ENCODE measurements at regions not wholly inside any gene's neighbourhood (a gene's known extent, or its start where the extent isn't known, plus 50 kb on each side); places are given as distances from the start of the nearest gene placed in this dataset.
A peak's percentile ranks its signal among the peaks of the same experiment; 100 is the strongest.

DNA sequence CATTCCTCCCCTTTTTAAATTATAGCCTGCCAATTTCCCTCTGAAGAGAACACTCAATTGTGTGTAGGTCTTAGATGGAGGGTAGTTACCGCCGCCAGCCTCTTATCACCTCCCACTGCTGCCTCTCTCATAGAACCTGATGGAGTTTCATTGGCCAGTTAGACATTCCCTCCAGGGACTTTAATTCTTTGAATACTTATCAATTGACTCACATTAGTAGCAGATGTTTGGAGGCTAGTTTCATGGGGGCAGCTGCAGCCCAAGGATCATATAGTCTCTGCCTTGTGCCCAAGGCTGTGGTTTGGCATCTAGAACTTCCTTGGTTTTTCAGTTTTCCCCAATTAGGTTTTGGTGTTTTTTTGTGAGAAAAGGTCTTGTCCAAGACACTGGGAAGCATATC, 318.9 kb upstream of the HTR2A start:
- ATAC-seq (ENCODE audit: low read depth) (peak; percentile 91), DNase-seq (ENCODE audit: low spot score) (peak; percentile 48)
- TF ChIP-seq, protein P1, sequence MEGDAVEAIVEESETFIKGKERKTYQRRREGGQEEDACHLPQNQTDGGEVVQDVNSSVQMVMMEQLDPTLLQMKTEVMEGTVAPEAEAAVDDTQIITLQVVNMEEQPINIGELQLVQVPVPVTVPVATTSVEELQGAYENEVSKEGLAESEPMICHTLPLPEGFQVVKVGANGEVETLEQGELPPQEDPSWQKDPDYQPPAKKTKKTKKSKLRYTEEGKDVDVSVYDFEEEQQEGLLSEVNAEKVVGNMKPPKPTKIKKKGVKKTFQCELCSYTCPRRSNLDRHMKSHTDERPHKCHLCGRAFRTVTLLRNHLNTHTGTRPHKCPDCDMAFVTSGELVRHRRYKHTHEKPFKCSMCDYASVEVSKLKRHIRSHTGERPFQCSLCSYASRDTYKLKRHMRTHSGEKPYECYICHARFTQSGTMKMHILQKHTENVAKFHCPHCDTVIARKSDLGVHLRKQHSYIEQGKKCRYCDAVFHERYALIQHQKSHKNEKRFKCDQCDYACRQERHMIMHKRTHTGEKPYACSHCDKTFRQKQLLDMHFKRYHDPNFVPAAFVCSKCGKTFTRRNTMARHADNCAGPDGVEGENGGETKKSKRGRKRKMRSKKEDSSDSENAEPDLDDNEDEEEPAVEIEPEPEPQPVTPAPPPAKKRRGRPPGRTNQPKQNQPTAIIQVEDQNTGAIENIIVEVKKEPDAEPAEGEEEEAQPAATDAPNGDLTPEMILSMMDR (IDR thresholded peaks at IDR 0.05; ENCODE audit: poor library complexity, severe bottlenecking), result no peak

GRCh38 chr13:47213047-47213446, 316.2 kb upstream of the HTR2A start:
- no peak for DNase-seq (ENCODE audit: low spot score)
- Histone ChIP-seq H3K9me3 (ENCODE audit: severe bottlenecking) (no peaks in the 10 kb centered on the region), H3K27me3 (ENCODE audit: insufficient read depth, poor library complexity, severe bottlenecking) (no peaks in the 10 kb centered on the region), H3K4me1 (ENCODE audit: insufficient read depth, poor library complexity, severe bottlenecking) (peaks cover 25% of the 10 kb centered on the region), H3K27ac (ENCODE audit: poor library complexity, severe bottlenecking) (no peak overlapping the region), H3K4me3 (ENCODE audit: severe bottlenecking) (no peak overlapping the region), H3K36me3 (ENCODE audit: low read depth) (no peaks in the 10 kb centered on the region)
- TF ChIP-seq, protein P1 (IDR thresholded peaks at IDR 0.05; ENCODE audit: poor library complexity, severe bottlenecking), result no peak
- ATAC-seq (ENCODE audit: low read depth), result no peak

More for the DNA sequence above, 318.9 kb upstream of the HTR2A start:
- Histone ChIP-seq H3K36me3 (ENCODE audit: low read depth) (no peaks in the 10 kb centered on the region), H3K27ac (ENCODE audit: poor library complexity, severe bottlenecking) (peak overlapping the region; percentile 86), H3K4me3 (ENCODE audit: severe bottlenecking) (no peak overlapping the region), H3K27me3 (ENCODE audit: insufficient read depth, poor library complexity, severe bottlenecking) (no peaks in the 10 kb centered on the region), H3K9me3 (ENCODE audit: severe bottlenecking) (no peaks in the 10 kb centered on the region), H3K4me1 (ENCODE audit: insufficient read depth, poor library complexity, severe bottlenecking) (peaks cover 25% of the 10 kb centered on the region)

- peak overlapping the region; percentile 31 for H3K27ac ChIP-seq (ENCODE audit: poor library complexity, severe bottlenecking)
- TF ChIP-seq, protein P1 (IDR thresholded peaks at IDR 0.05; ENCODE audit: poor library complexity, severe bottlenecking), result no peak
- no peak for DNase-seq (ENCODE audit: low spot score)
Observed at GRCh38 chr13:47211106-47211505, 314.3 kb upstream of the HTR2A start.

DNA sequence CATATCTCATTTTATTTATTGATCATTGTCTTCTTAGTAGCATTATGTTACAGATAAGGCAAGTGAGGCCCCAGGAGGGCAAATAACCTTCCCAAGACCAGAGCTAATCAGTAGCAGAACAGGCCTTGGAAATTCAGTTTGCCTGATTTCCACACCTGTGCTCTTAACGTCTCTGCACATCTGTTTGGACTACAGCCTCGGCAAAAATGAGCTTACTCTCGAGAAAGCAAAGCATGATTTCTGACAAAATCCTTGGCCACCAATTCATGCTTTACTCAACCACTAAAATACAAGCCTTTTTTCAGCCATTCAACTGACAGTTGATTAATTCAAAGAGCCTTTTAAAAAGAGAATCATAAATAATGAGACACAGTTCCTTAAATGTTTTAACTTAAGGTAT, 309.3 kb upstream of the HTR2A start:
- TF ChIP-seq, protein P1 (IDR thresholded peaks at IDR 0.05; ENCODE audit: poor library complexity, severe bottlenecking), result no peak
- Histone ChIP-seq H3K36me3 (ENCODE audit: low read depth) (no peaks in the 10 kb centered on the region), H3K4me3 (ENCODE audit: severe bottlenecking) (no peak overlapping the region), H3K4me1 (ENCODE audit: insufficient read depth, poor library complexity, severe bottlenecking) (no peaks in the 10 kb centered on the region), H3K27me3 (ENCODE audit: insufficient read depth, poor library complexity, severe bottlenecking) (no peaks in the 10 kb centered on the region), H3K9me3 (ENCODE audit: severe bottlenecking) (no peaks in the 10 kb centered on the region), H3K27ac (ENCODE audit: poor library complexity, severe bottlenecking) (no peak overlapping the region)
- no peak for ATAC-seq (ENCODE audit: low read depth)
- no peak for DNase-seq (ENCODE audit: low spot score)

More at GRCh38 chr13:47211106-47211505, 314.3 kb upstream of the HTR2A start:
- peak; percentile 47; the same call in 1 of the 3 replicates for ATAC-seq (ENCODE audit: low read depth)
- H3K27me3 ChIP-seq (ENCODE audit: insufficient read depth, poor library complexity, severe bottlenecking), result no peaks in the 10 kb centered on the region
- H3K4me1 ChIP-seq (ENCODE audit: insufficient read depth, poor library complexity, severe bottlenecking), result peaks cover 14% of the 10 kb centered on the region
- no peak overlapping the region for H3K4me3 ChIP-seq (ENCODE audit: severe bottlenecking)
- H3K36me3 ChIP-seq (ENCODE audit: low read depth), result no peaks in the 10 kb centered on the region
- no peaks in the 10 kb centered on the region for H3K9me3 ChIP-seq (ENCODE audit: severe bottlenecking)

GRCh38 chr13:47190696-47191305, 293.9 kb upstream of the HTR2A start:
- Histone ChIP-seq H3K27ac (ENCODE audit: poor library complexity, severe bottlenecking) (no peak overlapping the region), H3K4me1 (ENCODE audit: insufficient read depth, poor library complexity, severe bottlenecking) (no peaks in the 10 kb centered on the region), H3K9me3 (ENCODE audit: severe bottlenecking) (no peaks in the 10 kb centered on the region), H3K36me3 (ENCODE audit: low read depth) (no peaks in the 10 kb centered on the region), H3K4me3 (ENCODE audit: severe bottlenecking) (no peak overlapping the region), H3K27me3 (ENCODE audit: insufficient read depth, poor library complexity, severe bottlenecking) (no peaks in the 10 kb centered on the region)
- DNase-seq (ENCODE audit: low spot score) (no peak), ATAC-seq (ENCODE audit: low read depth) (no peak)
- TF ChIP-seq, protein P1 (IDR thresholded peaks at IDR 0.05; ENCODE audit: poor library complexity, severe bottlenecking), result no peak

Data from RWPE2 (cell line).